ENCODE measurements at regions not wholly inside any gene's neighbourhood (a gene's known extent, or its start where the extent isn't known, plus 50 kb on each side); places are given as distances from the start of the nearest gene placed in this dataset.
A peak's percentile ranks its signal among the peaks of the same experiment; 100 is the strongest.

- DNase-seq: no peak
Observed at GRCh38 chr12:74408601-74409166, 129.0 kb upstream of the ATXN7L3B start.

- DNase-seq: peak; percentile 6
Observed at GRCh38 chr12:74412606-74413230, 124.9 kb upstream of the ATXN7L3B start.

DNA sequence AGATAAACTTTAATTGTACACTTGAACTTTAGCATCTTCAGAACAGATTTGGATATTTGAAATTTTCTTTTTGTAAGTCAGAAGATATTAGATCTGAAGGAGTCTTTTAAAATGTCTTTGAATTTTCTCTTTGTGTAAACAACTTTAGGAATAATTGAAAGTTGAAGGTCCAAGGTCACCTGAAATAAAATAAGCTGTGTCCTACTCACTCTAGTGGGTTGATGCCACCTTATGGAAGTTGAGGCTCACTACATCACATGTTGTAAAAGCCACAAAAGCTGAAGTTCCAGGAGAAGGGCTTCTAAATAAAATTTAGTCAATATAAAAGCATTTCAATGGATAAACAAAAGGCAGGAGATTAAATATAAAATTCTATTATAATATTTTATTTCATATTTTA lies 122.0 kb upstream of the ATXN7L3B start:
- no peak for DNase-seq

GRCh38 chr12:74418573-74418972 lies 119.1 kb upstream of the ATXN7L3B start:
- no peak for DNase-seq

DNA sequence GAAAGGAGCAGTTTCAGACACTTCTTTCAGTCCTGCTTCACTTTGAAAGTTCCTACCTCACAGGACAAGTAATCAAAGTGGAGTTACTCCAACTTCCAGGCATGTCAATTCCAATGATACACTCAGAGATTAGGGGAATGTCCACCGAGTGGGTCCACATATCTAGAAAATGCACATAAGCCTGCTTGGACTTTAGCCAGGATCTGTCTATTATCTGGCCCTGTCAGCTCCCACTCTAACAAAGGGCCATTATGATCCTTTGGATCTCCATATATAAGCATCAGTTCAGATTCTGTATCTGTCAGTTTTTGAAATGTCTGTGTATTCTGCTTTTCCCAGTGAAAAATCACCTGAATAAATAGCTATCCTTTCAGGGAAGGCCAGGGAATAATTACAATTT lies 112.9 kb upstream of the ATXN7L3B start:
- no peak for DNase-seq

GRCh38 chr12:74426091-74426490 lies 111.5 kb upstream of the ATXN7L3B start:
- DNase-seq: no peak

DNA sequence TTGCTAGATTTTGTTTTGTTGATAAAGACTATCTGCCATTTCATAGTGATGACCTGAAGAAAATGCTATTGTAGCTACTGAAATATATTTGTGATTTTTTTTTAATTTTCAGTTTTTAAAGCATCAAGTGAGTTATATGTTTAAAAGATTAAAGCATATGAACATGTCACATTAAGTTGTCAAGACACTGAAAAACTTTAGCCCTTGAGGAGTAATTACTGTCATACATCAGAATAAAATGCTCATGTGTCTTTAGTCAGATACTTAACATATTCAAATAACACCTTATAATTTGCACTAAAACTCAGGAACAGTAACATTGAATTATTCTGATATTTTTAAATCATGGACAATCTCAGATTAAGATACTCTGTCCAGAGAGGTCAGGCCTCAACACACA lies 108.1 kb upstream of the ATXN7L3B start:
- DNase-seq: no peak

DNA sequence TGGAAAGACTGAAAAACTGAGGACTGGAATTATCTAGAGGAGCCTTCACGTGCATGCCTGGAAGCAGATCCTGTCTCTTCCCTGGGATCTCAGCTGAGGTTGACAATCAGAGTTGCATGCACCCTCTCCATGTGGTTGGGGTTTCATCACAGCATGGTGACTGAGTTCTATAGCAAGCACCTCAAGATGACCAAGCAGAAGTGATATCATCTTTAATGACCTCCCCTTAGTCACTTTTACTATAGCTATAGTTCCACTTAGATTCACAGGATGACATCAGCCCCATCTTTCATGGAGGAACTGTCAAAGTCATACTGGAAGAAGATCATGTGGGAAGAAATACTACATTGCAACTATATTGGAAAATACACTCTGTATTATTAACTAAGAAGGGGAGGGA lies 105.8 kb upstream of the ATXN7L3B start:
- DNase-seq: no peak

GRCh38 chr12:74440469-74440868 lies 97.2 kb upstream of the ATXN7L3B start:
- DNase-seq: no peak

- DNase-seq: no peak
Observed at GRCh38 chr12:74441872-74442271, 95.8 kb upstream of the ATXN7L3B start.

DNA sequence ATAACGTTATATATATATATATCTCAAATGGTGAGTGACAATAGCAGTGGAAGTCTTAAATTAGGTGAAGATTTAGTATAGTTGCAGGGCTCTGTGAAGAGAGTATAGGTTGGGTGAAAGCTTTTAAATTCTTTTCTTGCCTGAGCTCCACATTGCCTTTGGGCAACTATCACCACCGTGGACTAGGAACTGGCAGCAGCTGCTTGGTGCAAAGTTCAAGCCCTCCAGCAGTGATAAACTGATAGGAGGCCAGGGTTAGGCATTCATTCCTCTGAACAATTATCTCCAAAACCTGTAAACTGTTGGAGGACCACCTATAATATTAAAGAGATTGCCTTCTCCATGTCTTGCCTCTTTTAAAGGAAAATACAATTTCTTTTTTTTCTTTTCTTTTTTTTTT lies 91.2 kb upstream of the ATXN7L3B start:
- DNase-seq: no peak

GRCh38 chr12:74449872-74450271 lies 87.8 kb upstream of the ATXN7L3B start:
- no peak for DNase-seq

GRCh38 chr12:74454109-74454508 lies 83.5 kb upstream of the ATXN7L3B start:
- DNase-seq: no peak

- no peak for DNase-seq
Observed at GRCh38 chr12:74455429-74455828, 82.2 kb upstream of the ATXN7L3B start.

DNA sequence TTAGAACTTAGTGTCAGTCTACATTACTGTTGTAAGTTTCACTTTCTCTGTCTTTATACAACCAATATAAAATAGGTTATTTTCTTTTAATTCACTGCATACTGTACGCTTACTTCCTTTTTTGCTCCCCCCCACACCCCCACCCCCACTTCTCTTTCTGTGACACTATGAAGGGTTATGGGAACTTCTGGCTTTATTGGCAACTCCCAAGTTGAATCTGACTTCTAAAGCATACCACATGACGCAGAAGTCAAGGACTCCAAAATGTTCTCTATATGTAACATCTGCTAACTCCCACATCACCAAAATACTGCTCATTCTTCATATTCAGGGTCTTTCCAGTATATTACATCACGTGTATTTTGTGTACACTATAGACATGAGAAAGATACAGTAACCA lies 81.2 kb upstream of the ATXN7L3B start:
- no peak for DNase-seq

- DNase-seq: no peak
Observed at GRCh38 chr12:74468401-74468800, 69.2 kb upstream of the ATXN7L3B start.

- DNase-seq: no peak
Observed at GRCh38 chr12:74476234-74476633, 61.4 kb upstream of the ATXN7L3B start.

DNA sequence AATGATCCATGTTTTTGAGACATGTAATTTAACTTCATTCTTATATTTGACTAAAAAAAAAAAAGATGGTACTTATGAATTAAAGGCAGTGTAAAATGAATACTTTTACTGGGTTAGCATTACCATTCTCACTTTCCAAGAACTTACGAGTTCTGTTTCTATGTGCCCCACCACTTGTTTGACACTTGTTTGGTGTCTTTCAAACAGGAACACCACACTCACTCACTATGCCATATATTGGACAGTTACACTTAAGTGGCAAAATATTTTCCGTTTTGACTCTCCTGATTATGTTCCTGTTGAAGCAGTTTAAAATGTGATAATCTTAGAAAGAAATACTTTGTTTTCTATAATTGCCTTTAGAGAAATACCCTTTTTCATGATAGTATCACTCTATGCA lies 56.6 kb upstream of the ATXN7L3B start:
- no peak for DNase-seq

DNA sequence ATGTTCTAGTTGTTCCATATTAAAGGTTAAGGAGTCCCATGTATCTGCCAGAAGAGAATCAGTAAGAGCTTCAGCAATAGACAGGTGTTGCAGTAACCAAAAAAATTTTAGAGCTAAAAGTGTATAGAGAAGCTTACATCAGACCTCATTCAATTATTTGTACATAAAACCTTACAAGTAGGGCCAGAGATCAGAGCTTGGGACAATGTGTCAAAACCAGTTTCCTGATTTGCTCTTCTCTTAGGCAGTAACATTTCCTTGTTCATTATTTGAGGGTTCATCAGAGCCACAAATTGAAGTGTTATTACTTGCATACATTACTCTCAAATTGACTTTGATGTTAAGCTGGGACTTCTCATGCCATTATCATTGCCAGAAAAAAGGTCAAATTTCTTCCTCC lies 55.5 kb upstream of the ATXN7L3B start:
- no peak for DNase-seq

DNA sequence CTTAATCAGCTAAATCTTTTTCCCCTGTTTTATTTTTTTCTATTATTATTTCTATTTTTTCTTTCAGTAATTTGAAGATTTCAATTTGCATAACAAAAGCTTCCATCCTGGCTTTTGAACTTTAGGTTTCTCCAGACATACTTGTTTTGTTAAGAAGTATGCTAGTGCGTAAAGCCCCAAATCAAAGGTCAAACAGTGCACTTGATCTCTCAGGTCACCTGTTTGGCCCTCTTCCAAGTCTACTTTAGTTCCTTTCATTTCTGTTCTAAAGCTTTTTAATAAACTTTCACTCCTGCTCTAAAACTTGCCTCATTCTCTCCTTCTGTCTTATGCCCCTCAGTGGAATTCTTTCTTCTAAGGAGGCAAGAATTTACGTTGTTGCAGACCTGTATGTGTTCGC lies 54.6 kb upstream of the ATXN7L3B start:
- no peak for DNase-seq

Measured in NCI-H510A (cell line).